DND-41 (cell line): ENCODE measurements at regions not wholly inside any gene's neighbourhood (a gene's known extent, or its start where the extent isn't known, plus 50 kb on each side); places are given as distances from the start of the nearest gene placed in this dataset.

Source experiments
- CTCF ChIP-seq: IDR thresholded peaks from 2 replicates; pipeline ENCODE4 v1.5.1; 2012; ENCODE audit warnings: borderline replicate concordance, low read length, moderate library complexity, mild to moderate bottlenecking; ENCODE audit not compliant: poor library complexity, severe bottlenecking; ENCODE audit errors: extremely low read depth
- EZH2 ChIP-seq: IDR thresholded peaks from 3 replicates; pipeline ENCODE4 v1.6.1; 2012; ENCODE audit warnings: borderline replicate concordance, low read depth, mild to moderate bottlenecking, moderate library complexity, low read length, inconsistent platforms; ENCODE audit not compliant: severe bottlenecking

DNA sequence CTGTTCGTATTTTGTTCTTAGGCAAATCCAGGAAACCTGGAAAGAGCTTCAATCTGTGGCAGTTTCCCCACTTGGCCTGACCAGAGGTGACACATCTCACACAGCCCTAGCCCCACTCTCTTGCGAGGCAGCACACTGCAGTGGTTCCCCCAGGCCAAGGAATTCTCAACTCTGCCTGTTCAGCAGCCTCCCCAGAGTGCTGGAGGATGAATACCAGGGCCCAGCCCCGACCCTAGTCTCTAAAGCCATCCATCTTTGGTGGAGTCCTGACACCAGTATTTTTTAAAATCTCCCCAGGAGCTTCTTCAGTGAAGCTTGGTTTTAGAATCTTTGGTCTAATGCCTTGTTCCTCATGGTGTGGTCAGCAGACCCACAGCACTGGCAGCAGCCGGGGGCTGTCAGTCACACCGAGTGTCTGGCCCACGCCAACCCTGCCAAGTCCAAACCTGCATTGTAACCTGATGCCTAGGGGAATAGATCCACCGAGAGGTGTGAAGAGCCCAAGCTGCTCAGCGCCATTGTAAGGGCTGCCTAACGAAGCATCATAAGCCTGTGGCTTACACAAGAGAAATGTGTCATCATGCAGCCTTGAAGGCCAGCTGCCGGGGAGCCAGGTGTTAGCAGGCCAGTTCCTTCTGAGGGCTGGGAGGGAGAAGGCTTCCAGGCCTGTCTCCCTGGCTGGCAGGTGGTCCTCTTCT is 428.7 kb upstream of the ID2 start:
- no peak for TF ChIP-seq CTCF
- no peak for TF ChIP-seq EZH2
